NCI-H82 (cell line): ENCODE measurements at regions not wholly inside any gene's neighbourhood (a gene's known extent, or its start where the extent isn't known, plus 50 kb on each side); places are given as distances from the start of the nearest gene placed in this dataset.

Experiments used
- DNase-seq: peaks from one replicate; lab custom pipeline; 2025; lab: John Stamatoyannopoulos, UW

GRCh38 chr11:97684486-97685439 is 1295.0 kb downstream of the JRKL start:
- DNase-seq: no peak

GRCh38 chr11:97685695-97686094 is 1295.9 kb downstream of the JRKL start:
- no peak for DNase-seq

DNA sequence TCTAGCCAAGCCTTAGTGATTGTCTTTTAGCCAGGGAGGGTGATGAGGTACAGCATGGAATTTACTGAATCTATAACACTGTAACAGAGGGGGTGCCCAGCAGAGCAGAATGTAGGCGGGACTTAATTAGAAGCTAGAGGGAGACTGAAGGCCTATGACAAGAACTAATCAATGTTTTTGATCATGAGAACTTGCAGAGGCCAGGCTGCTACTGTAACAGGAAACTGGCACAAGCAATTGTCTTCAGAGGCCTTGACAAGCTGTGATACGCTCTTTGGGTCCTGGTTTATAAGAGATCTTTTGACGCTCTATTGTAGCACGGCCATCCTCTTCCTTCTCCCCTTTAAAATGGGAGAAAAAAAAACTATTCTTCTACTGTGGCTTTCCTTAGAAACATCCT is 1297.3 kb downstream of the JRKL start:
- DNase-seq: no peak

- peak; percentile 54 for DNase-seq
These were observed 1301.2 kb downstream of the JRKL start for GRCh38 chr11:97691061-97691460.

GRCh38 chr11:97702951-97703350 is 1313.1 kb downstream of the JRKL start:
- no peak for DNase-seq

- peak; percentile 91 for DNase-seq
These were observed 1314.0 kb downstream of the JRKL start for GRCh38 chr11:97703851-97704250.

GRCh38 chr11:97705441-97705840 is 1315.3 kb upstream of the CNTN5 start:
- DNase-seq: peak; percentile 33

- no peak for DNase-seq
These were observed 1302.8 kb upstream of the CNTN5 start for GRCh38 chr11:97717922-97718321.

DNA sequence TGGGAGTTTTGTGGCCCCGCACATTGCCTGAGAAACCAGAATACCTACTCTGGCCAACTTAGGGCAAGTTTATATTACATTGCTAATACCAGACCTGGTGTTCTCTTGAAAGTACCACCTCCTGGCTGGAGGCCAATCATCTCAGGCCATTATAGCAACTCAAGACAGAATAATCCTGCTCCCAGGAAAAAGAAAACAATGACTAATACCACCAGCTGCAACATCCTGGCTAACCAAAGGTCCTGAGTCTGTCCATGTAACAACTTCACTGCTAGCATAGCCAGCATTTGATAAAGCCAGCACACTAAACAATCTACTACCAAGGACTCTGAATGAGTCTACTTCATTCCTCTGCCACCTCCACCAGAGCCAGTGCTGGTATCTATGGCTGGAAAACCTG is 1298.7 kb upstream of the CNTN5 start:
- peak; percentile 38 for DNase-seq

- DNase-seq: no peak
These were observed 1298.0 kb upstream of the CNTN5 start for GRCh38 chr11:97722721-97723120.

- DNase-seq: no peak
These were observed 1291.0 kb upstream of the CNTN5 start for GRCh38 chr11:97729546-97730272.

DNA sequence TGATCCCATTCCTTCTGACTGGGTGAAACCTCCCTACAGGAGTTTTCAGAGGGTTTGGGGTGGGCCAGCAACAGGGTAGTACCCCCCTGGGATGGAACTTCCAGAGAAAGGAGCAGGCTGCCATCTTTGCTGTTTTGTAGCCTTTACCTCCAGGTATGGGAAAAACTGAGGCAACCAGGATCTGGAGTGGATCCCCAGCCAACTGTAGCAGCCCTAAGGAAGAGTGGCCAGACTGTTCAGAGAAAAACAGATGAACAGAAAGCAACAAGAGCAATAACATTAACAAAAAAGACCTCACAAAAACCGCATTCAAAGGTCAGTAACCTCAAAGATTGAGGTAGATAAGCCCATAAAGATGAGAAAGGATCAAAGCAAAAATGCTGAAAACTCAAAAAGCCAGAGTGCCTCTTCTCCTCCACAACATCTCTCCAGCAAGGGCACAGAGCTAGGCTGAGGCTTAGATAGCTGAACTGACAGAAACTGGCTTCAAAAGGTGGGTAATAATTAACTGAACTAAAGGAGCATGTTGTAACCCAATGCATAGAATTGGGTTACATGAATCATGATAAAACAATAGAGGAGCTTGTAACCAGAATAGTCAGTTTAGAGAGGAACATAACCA is 1288.6 kb upstream of the CNTN5 start:
- no peak for DNase-seq

DNA sequence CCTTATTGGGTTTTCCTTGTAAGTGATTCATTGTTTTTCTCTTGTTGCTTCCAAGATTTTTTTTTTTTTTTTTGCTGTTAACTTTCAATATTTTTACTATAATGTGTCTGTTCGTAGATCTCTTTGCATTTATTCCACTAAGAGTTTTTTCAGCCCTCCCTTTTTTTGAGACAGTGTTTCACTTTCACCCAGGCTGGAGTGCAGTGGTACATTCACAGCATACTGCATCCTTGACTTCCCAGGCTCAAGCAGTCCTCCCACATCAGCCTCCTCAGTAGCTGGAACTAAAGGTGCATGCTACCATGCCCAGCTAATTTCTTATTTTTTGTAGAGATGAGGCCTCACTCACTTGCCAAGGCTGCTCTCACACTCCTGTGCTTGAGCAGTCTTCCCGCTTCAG is 1282.0 kb upstream of the CNTN5 start:
- no peak for DNase-seq

DNA sequence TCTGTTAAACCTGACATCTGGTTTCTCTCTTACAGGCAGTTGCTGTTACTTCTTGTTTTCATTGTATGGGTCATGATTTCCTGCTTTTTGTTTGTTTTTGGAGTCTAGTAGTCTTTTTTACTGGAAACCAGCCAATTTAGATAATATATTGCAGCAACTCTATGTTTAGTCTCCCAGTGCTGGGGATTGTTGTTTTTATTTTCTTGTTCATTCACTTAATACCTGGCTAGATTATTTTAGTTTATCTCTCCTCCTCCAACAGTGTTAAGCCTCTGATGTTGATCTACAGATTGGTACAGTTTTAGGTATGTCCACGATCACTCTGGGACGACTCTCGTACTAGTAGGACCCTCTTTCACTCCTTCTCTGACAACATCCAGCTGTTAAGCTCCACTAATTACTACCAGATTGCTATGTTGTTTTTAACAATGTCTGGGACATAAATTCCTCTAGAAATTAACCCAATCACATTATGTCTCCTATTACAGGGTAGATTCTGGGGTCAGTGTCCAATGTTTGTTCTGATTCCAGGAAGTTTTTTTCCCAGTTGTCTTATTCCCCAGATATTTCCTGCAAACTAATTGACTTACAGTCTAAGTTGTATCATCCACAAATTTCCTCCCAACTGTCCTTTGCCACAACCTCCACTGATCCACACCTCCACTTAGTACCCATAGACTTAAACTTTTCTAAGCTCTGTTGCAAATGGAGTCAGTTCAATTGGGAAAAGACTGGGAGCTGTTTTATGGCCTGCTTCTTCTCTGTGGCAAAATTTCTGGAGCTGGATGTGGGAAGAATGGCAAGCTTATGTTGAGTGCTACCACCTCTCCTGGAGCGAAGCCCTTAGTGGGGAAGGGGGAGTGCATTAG is 1280.6 kb upstream of the CNTN5 start:
- no peak for DNase-seq

GRCh38 chr11:97740801-97741151 is 1280.0 kb upstream of the CNTN5 start:
- no peak for DNase-seq

DNA sequence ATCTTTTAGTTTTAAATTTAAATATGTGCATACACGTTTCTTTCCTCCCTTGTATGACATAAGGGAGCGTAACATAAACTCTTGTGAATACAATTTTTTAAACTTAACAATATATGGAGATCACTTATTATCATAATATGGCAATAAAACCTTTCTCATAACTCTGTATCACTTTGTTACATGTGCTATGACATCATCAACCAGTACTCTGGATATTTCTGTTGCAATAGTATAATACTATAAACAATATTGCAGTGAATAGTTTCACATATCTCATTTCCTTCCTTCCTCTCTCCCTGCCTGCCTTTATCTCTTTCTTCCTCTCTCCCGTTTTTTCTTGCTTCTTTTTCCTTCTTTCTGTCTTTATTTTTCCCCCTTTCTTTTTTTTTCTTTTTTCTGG is 1278.0 kb upstream of the CNTN5 start:
- no peak for DNase-seq

GRCh38 chr11:97743205-97743742 is 1277.5 kb upstream of the CNTN5 start:
- no peak for DNase-seq

DNA sequence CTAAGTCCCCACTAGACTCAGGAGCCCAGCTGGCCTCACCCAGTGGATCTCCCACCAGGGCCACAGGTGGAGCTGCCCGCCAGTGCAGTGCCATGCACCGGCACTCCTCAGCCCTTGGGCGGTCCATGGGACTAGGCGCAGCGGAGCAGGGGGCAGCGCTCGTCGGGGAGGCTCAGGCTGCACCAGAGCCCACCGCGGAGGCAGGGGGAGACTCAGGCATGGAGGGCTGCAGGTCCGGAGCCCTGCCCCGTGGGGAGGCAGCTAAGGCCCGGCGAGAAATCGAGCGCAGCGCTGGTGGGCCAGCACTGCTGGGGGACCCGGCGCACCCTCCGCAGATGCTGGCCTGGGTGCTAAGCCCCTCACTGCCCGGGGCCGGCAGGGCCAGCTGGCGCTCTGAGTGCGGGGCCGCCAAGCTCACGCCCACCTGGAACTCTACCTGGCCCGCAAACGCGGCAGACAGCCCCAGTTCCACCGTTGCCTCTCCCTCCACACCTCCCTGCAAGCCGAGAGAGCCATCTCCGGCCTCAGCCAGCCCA is 1275.2 kb upstream of the CNTN5 start:
- DNase-seq: no peak

DNA sequence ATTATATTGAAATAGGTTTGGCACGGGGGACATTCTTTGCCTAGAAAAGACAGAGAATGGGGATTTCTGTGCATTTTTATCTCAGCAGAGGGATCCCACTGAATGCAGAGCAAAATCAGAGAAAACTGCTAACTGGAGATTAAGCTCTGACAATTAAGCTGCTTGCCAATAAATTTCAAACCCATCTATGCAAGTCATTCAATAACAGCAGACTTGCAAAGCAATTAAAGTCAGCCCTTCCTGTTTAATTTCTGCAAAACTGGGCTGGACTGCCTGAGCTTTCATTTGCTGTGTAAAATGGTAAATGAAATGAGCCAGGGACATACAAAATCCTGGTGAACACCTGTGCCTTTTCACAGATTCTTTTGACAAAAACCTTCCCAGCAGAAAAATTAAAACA is 1273.9 kb upstream of the CNTN5 start:
- DNase-seq: no peak

GRCh38 chr11:97751405-97751804 is 1269.3 kb upstream of the CNTN5 start:
- no peak for DNase-seq

GRCh38 chr11:97751952-97752351 is 1268.8 kb upstream of the CNTN5 start:
- no peak for DNase-seq
